HEK293 (cell line): ENCODE measurements at regions not wholly inside any gene's neighbourhood (a gene's known extent, or its start where the extent isn't known, plus 50 kb on each side); places are given as distances from the start of the nearest gene placed in this dataset.

ENCODE experiments used
- CTCF ChIA-PET: fragments of 350-600 bp; formaldehyde crosslinking; extraction: SDS; loops from one replicate; lab custom pipeline; 2021; ENCODE audit warnings: antibody characterized with exemption; lab: Yijun Ruan, JAX
- POLR2A ChIA-PET: fragments of 300-600 bp; formaldehyde crosslinking; extraction: SDS; loops from one replicate; lab custom pipeline; 2020; ENCODE audit warnings: antibody characterized with exemption, inconsistent platforms; lab: Yijun Ruan, JAX
- H3K27ac ChIP-seq: fragments of 200-500 bp; sonication (Bioruptor generic); 2 replicates; pipeline ENCODE4 v1.5.1; 2014; ENCODE audit warnings: low read depth, low read length, control low read depth, inconsistent platforms; ENCODE audit errors: extremely low read depth
- H3K36me3 ChIP-seq, 2 experiments: fragments of 200-500 bp in 1 of 2; sonication (Bioruptor generic) in 1 of 2; 1 replicate in 1 of 2; 2 replicates in 1 of 2; pipeline ENCODE4 v1.5.1; 2014 to 2017; ENCODE audit warnings: inconsistent platforms in 2 of 2, low read length in 2 of 2; ENCODE audit not compliant: control insufficient read depth in 2 of 2, insufficient read depth in 1 of 2
- H3K4me1 ChIP-seq: fragments of 200-500 bp; sonication (Bioruptor generic); 2 replicates; pipeline ENCODE4 v1.5.1; 2014; ENCODE audit warnings: mild to moderate bottlenecking, low read length, inconsistent platforms; ENCODE audit not compliant: control insufficient read depth, insufficient read depth
- H3K4me3 ChIP-seq: 2 replicates; pipeline ENCODE4 v1.5.1; 2011; ENCODE audit warnings: low read depth, mild to moderate bottlenecking, control low read depth, low read length, moderate library complexity
- H3K9me3 ChIP-seq: fragments of 200-500 bp; sonication (Bioruptor generic); 2 replicates; pipeline ENCODE4 v1.5.1; 2014; ENCODE audit warnings: low read depth, low read length, inconsistent platforms; ENCODE audit not compliant: control insufficient read depth, insufficient read depth
- BCL11B ChIP-seq: fragments of 450-650 bp; formaldehyde crosslinking; IDR thresholded peaks from 2 replicates; pipeline ENCODE4 v1.5.1; 2016; ENCODE audit warnings: low read depth, missing biosample characterization, missing genetic modification characterization
- EGR2 ChIP-seq: fragments of 450-650 bp; formaldehyde crosslinking; IDR thresholded peaks from 2 replicates; pipeline ENCODE4 v1.5.1; 2016; ENCODE audit warnings: low read depth, missing biosample characterization, missing genetic modification characterization
- FEZF1 ChIP-seq: fragments of 450-650 bp; formaldehyde crosslinking; IDR thresholded peaks from 2 replicates; pipeline ENCODE4 v1.5.1; 2016; ENCODE audit warnings: missing biosample characterization, missing genetic modification characterization
- KLF7 ChIP-seq: fragments of 450-650 bp; formaldehyde crosslinking; IDR thresholded peaks from 2 replicates; pipeline ENCODE4 v1.5.1; 2016; ENCODE audit warnings: missing biosample characterization, missing genetic modification characterization, borderline replicate concordance
- PRDM1 ChIP-seq: fragments of 450-650 bp; formaldehyde crosslinking; IDR thresholded peaks from 2 replicates; pipeline ENCODE4; 2016; ENCODE audit warnings: missing biosample characterization, missing genetic modification characterization
- REPIN1 ChIP-seq: fragments of 450-650 bp; formaldehyde crosslinking; IDR thresholded peaks from 2 replicates; pipeline ENCODE4 v1.5.1; 2017; ENCODE audit warnings: missing biosample characterization, missing genetic modification characterization, low read depth
- SALL2 ChIP-seq: fragments of 450-650 bp; formaldehyde crosslinking; IDR thresholded peaks from 2 replicates; pipeline ENCODE4 v1.5.0; 2017; ENCODE audit warnings: missing biosample characterization, mild to moderate bottlenecking, missing genetic modification characterization, borderline replicate concordance
- ZFP3 ChIP-seq: fragments of 450-650 bp; formaldehyde crosslinking; IDR thresholded peaks from 2 replicates; pipeline ENCODE4 v1.5.1; 2016; ENCODE audit warnings: low read depth, missing biosample characterization, missing genetic modification characterization
- ZFP41 ChIP-seq: fragments of 450-650 bp; formaldehyde crosslinking; IDR thresholded peaks from 2 replicates; pipeline ENCODE4 v1.5.1; 2016; ENCODE audit warnings: missing biosample characterization, missing genetic modification characterization, borderline replicate concordance
- ZNF157 ChIP-seq: fragments of 450-650 bp; formaldehyde crosslinking; IDR thresholded peaks from 2 replicates; pipeline ENCODE4 v1.5.1; 2016; ENCODE audit warnings: missing biosample characterization, missing genetic modification characterization
- ZNF266 ChIP-seq: fragments of 450-650 bp; formaldehyde crosslinking; IDR thresholded peaks from 2 replicates; pipeline ENCODE4 v1.5.1; 2016; ENCODE audit warnings: missing biosample characterization, missing genetic modification characterization, low read depth
- ZNF302 ChIP-seq: fragments of 450-650 bp; formaldehyde crosslinking; IDR thresholded peaks from 2 replicates; pipeline ENCODE4 v1.5.1; 2016; ENCODE audit warnings: missing biosample characterization, missing genetic modification characterization, low read depth
- ZNF416 ChIP-seq: fragments of 450-650 bp; formaldehyde crosslinking; IDR thresholded peaks from 2 replicates; pipeline ENCODE4 v1.5.1; 2016; ENCODE audit warnings: missing biosample characterization, missing genetic modification characterization
- ZNF571 ChIP-seq: fragments of 450-650 bp; formaldehyde crosslinking; IDR thresholded peaks from 2 replicates; pipeline ENCODE4 v1.5.0; 2017; ENCODE audit warnings: missing biosample characterization, missing genetic modification characterization
- ZNF600 ChIP-seq: fragments of 450-650 bp; formaldehyde crosslinking; IDR thresholded peaks from 2 replicates; pipeline ENCODE4 v1.5.1; 2016; ENCODE audit warnings: missing biosample characterization, missing genetic modification characterization
- ZNF621 ChIP-seq: fragments of 450-650 bp; formaldehyde crosslinking; IDR thresholded peaks from 2 replicates; pipeline ENCODE4 v1.5.1; 2017; ENCODE audit warnings: missing biosample characterization, missing genetic modification characterization
- ZNF624 ChIP-seq: fragments of 450-650 bp; formaldehyde crosslinking; IDR thresholded peaks from 2 replicates; pipeline ENCODE4 v1.5.1; 2017; ENCODE audit warnings: missing biosample characterization, missing genetic modification characterization
- ZNF629 ChIP-seq: fragments of 450-650 bp; formaldehyde crosslinking; IDR thresholded peaks from 2 replicates; pipeline ENCODE4 v1.5.1; 2017; ENCODE audit warnings: missing biosample characterization, missing genetic modification characterization
- ZNF747 ChIP-seq: fragments of 450-650 bp; formaldehyde crosslinking; IDR thresholded peaks from 2 replicates; pipeline ENCODE4 v1.5.1; 2016; ENCODE audit warnings: missing biosample characterization, missing genetic modification characterization
- ZNF791 ChIP-seq: fragments of 450-650 bp; formaldehyde crosslinking; IDR thresholded peaks from 2 replicates; pipeline ENCODE4 v1.5.1; 2016; ENCODE audit warnings: missing biosample characterization, missing genetic modification characterization
- ZXDB ChIP-seq: fragments of 450-650 bp; formaldehyde crosslinking; IDR thresholded peaks from 2 replicates; pipeline ENCODE4 v1.5.1; 2016; ENCODE audit warnings: missing biosample characterization, missing genetic modification characterization
- TF ChIP-seq, protein P1 (sequence below): fragments of 450-650 bp; formaldehyde crosslinking; IDR thresholded peaks from 2 replicates; pipeline ENCODE4 v1.5.1; 2016; ENCODE audit warnings: missing biosample characterization, missing genetic modification characterization
- TF ChIP-seq, protein P2 (sequence below): fragments of 450-650 bp; formaldehyde crosslinking; IDR thresholded peaks from 2 replicates; pipeline ENCODE4; 2016; ENCODE audit warnings: missing biosample characterization, missing genetic modification characterization
- TF ChIP-seq, protein P3 (sequence below): fragments of 450-650 bp; formaldehyde crosslinking; IDR thresholded peaks from 2 replicates; pipeline ENCODE4 v1.5.1; 2017; ENCODE audit warnings: missing biosample characterization, missing genetic modification characterization

DNA sequence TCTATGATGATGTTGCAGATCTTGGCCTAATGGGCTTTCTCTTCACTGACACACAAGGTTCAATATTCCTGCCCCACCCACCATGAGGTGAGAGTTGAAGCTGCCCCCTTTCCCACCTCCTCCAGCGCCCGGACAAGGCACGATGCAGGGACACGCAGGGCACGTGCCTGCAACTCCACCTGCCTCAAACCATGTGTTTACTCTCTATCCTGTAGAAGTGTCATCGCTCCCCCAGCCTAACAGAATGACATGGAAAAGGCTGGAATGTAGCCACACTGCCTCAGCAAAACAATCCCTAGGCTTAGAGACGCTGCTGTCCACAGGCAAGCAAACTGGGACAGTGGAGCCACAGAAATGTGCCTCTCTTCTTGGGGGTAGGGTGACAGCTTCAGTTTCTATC is 92.9 kb upstream of the SOD1 start:
- CTCF ChIA-PET: interaction anchor here (0.6 to 2.9 kb wide), 9 partner anchors 14 to 467 kb away, joined by 3 to 18 read pairs (median 3); no protein-coding TSS in a partner anchor
- Histone ChIP-seq H3K9me3 (no peaks in the 10 kb centered on the region), H3K36me3 (no peaks in the 10 kb centered on the region), H3K4me3 (no peak overlapping the region), H3K27ac (no peak overlapping the region), H3K4me1 (no peaks in the 10 kb centered on the region)
- no peak for TF ChIP-seq ZNF266 (tag by site-specific recombination)
- TF ChIP-seq ZFP3: no peak
- no peak for TF ChIP-seq ZNF600 (tag by site-specific recombination)
- TF ChIP-seq, protein P1, sequence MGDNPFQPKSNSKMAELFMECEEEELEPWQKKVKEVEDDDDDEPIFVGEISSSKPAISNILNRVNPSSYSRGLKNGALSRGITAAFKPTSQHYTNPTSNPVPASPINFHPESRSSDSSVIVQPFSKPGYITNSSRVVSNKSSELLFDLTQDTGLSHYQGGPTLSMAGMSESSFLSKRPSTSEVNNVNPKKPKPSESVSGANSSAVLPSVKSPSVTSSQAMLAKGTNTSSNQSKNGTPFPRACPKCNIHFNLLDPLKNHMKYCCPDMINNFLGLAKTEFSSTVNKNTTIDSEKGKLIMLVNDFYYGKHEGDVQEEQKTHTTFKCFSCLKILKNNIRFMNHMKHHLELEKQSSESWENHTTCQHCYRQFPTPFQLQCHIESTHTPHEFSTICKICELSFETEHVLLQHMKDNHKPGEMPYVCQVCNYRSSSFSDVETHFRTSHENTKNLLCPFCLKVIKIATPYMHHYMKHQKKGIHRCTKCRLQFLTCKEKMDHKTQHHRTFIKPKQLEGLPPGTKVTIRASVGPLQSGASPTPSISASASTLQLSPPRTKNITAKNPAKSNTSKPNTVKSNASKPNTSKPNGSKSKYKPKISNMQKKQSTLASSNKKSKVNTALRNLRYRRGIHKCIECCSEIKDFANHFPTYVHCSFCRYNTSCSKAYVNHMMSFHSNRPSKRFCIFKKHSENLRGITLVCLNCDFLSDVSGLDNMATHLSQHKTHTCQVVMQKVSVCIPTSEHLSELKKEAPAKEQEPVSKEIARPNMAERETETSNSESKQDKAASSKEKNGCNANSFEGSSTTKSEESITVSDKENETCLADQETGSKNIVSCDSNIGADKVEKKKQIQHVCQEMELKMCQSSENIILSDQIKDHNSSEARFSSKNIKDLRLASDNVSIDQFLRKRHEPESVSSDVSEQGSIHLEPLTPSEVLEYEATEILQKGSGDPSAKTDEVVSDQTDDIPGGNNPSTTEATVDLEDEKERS: no peak
- no peak for TF ChIP-seq ZFP41 (tag by site-specific recombination)
- TF ChIP-seq, protein P2, sequence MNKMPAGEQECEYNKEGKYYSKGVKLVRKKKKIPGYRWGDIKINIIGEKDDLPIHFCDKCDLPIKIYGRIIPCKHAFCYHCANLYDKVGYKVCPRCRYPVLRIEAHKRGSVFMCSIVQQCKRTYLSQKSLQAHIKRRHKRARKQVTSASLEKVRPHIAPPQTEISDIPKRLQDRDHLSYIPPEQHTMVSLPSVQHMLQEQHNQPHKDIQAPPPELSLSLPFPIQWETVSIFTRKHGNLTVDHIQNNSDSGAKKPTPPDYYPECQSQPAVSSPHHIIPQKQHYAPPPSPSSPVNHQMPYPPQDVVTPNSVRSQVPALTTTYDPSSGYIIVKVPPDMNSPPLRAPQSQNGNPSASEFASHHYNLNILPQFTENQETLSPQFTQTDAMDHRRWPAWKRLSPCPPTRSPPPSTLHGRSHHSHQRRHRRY (tag by site-specific recombination): no peak
- TF ChIP-seq ZNF416 (tag by site-specific recombination): no peak
- no peak for TF ChIP-seq ZNF747
- TF ChIP-seq ZNF571 (tag by site-specific recombination): no peak
- TF ChIP-seq FEZF1 (tag by site-specific recombination): no peak
- TF ChIP-seq EGR2 (tag by site-specific recombination): no peak
- TF ChIP-seq ZNF629 (tag by site-specific recombination): no peak
- TF ChIP-seq, protein P3, sequence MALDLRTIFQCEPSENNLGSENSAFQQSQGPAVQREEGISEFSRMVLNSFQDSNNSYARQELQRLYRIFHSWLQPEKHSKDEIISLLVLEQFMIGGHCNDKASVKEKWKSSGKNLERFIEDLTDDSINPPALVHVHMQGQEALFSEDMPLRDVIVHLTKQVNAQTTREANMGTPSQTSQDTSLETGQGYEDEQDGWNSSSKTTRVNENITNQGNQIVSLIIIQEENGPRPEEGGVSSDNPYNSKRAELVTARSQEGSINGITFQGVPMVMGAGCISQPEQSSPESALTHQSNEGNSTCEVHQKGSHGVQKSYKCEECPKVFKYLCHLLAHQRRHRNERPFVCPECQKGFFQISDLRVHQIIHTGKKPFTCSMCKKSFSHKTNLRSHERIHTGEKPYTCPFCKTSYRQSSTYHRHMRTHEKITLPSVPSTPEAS: no peak
- no peak for TF ChIP-seq REPIN1 (tag by site-specific recombination)
- TF ChIP-seq SALL2: no peak
- TF ChIP-seq ZNF791 (tag by site-specific recombination): no peak
- no peak for TF ChIP-seq ZXDB (tag by site-specific recombination)
- TF ChIP-seq ZNF624 (tag by site-specific recombination): no peak
- TF ChIP-seq KLF7 (tag by site-specific recombination): no peak
- no peak for TF ChIP-seq ZNF157 (tag by site-specific recombination)
- POLR2A ChIA-PET: interaction anchor here (2.6 kb wide), 1 partner anchor 7 kb away, joined by 10 read pairs; no protein-coding TSS in a partner anchor

DNA sequence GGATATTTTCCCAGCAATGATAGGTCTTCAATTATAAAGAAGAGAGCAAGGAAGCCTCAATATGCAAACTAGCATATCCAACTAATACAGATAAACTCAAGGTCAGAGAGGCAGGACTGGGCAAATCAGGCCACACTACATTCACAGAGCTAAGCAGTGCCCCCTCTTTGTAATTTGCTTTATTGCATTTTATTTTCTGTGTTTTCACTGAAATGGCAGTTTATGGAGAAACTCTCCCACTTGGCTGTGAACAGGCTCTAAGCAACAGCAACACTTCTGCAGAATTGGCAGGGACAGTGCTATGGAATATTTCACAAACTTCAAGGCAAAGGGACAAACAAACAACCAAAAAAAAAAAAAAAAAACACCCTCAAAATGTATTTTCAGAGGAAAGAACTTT is 93.4 kb upstream of the SOD1 start:
- no peaks in the 10 kb centered on the region for H3K36me3 ChIP-seq
- TF ChIP-seq ZNF302 (tag by site-specific recombination) (no peak), BCL11B (tag by site-specific recombination) (no peak), ZNF621 (tag by site-specific recombination) (no peak), PRDM1 (tag by site-specific recombination) (peak; percentile 85)
- TF ChIP-seq, protein P2 (tag by site-specific recombination): no peak
- H3K4me1 ChIP-seq: no peaks in the 10 kb centered on the region
- H3K4me3 ChIP-seq: no peak overlapping the region
- CTCF ChIA-PET: interaction anchor here (0.6 to 2.9 kb wide), 8 partner anchors 14 to 466 kb away, joined by 3 to 18 read pairs (median 4); no protein-coding TSS in a partner anchor
- H3K27ac ChIP-seq: no peak overlapping the region
- POLR2A ChIA-PET: no interaction called here
- H3K9me3 ChIP-seq: no peaks in the 10 kb centered on the region
